SK-N-MC (cell line): ENCODE measurements at regions not wholly inside any gene's neighbourhood (a gene's known extent, or its start where the extent isn't known, plus 50 kb on each side); places are given as distances from the start of the nearest gene placed in this dataset.

Source experiments
- EZH2 ChIP-seq: fragments of 200-600 bp; sonication (generic); IDR thresholded peaks from one replicate; pipeline ENCODE4 v1.6.1; 2017; ENCODE audit warnings: antibody characterized with exemption
- POLR2AphosphoS5 ChIP-seq: IDR thresholded peaks from 2 replicates; pipeline ENCODE4 v1.6.1; 2012; ENCODE audit warnings: mild to moderate bottlenecking, low read depth, low read length, borderline replicate concordance

- no peak for TF ChIP-seq POLR2AphosphoS5
- TF ChIP-seq EZH2, result no peak
These were observed 99.1 kb downstream of the PJA1 start for GRCh38 chrX:69066021-69066757.
